CD14-positive monocyte (primary cell): ENCODE measurements at regions not wholly inside any gene's neighbourhood (a gene's known extent, or its start where the extent isn't known, plus 50 kb on each side); places are given as distances from the start of the nearest gene placed in this dataset.

Experiments
- DNase-seq, 3 donors: peaks; one replicate each; pipeline ENCODE4 v3.0.0-alpha.2; 2011 to 2022
- H2AFZ ChIP-seq: 2 replicates; pipeline ENCODE4 v1.6.0; 2012; ENCODE audit warnings: mild to moderate bottlenecking, low read depth, low read length, inconsistent platforms; ENCODE audit not compliant: insufficient read depth, poor library complexity, severe bottlenecking
- H3K27ac ChIP-seq, 2 donors: 1 replicate in 1 of 2; 2 replicates in 1 of 2; pipeline ENCODE4 v1.5.1; 2012 to 2013; ENCODE audit warnings: low read length in 2 of 2, control low read depth in 1 of 2, inconsistent platforms in 1 of 2, low read depth in 1 of 2, mild to moderate bottlenecking in 1 of 2
- H3K27me3 ChIP-seq, 2 donors: one replicate each; pipeline versions ENCODE4 v1.6.0 to v1.6.1; 2011 to 2013; ENCODE audit warnings: low read length in 2 of 2; ENCODE audit not compliant: control insufficient read depth in 2 of 2, insufficient read depth in 2 of 2
- H3K36me3 ChIP-seq, 2 donors: replicated peaks in 1 of 2; 1 replicate in 1 of 2; 2 replicates in 1 of 2; pipeline versions ENCODE4 v1.5.1 to v1.6.1; 2012 to 2013; ENCODE audit warnings: low read length in 2 of 2, control low read depth in 1 of 2, inconsistent platforms in 1 of 2, mild to moderate bottlenecking in 1 of 2; ENCODE audit not compliant: insufficient read depth in 2 of 2, control insufficient read depth in 1 of 2
- H3K4me1 ChIP-seq, 2 donors: 1 replicate in 1 of 2; 2 replicates in 1 of 2; pipeline versions ENCODE4 v1.5.1 to v1.6.1; 2012 to 2013; ENCODE audit warnings: low read length in 2 of 2, control low read depth in 1 of 2, inconsistent platforms in 1 of 2, mild to moderate bottlenecking in 1 of 2, moderate library complexity in 1 of 2; ENCODE audit not compliant: insufficient read depth in 2 of 2, control insufficient read depth in 1 of 2
- H3K4me2 ChIP-seq: replicated peaks from 2 replicates; pipeline ENCODE3; 2012; ENCODE audit warnings: low read length, moderate library complexity, mild to moderate bottlenecking; ENCODE audit not compliant: poor library complexity, severe bottlenecking; ENCODE audit errors: extremely low read depth
- H3K4me3 ChIP-seq, 3 experiments: fragments of 200-600 bp in 1 of 3; sonication (generic) in 1 of 3; replicated peaks in 1 of 3; 1 replicate in 2 of 3; 2 replicates in 1 of 3; pipeline ENCODE4 v1.5.1; 2011 to 2013; ENCODE audit warnings: low read length in 3 of 3, mild to moderate bottlenecking in 3 of 3, control low read depth in 2 of 3, low read depth in 2 of 3, inconsistent platforms in 1 of 3, moderate library complexity in 1 of 3
- H3K79me2 ChIP-seq: 2 replicates; pipeline ENCODE4 v1.6.0; 2012; ENCODE audit warnings: mild to moderate bottlenecking, control low read depth, inconsistent platforms, low read length, moderate library complexity; ENCODE audit not compliant: insufficient read depth
- H3K9ac ChIP-seq: 2 replicates; pipeline ENCODE4 v1.6.0; 2017; ENCODE audit warnings: low read length, mild to moderate bottlenecking; ENCODE audit not compliant: insufficient read depth, poor library complexity, severe bottlenecking
- H3K9me3 ChIP-seq, 2 donors: replicated peaks in 1 of 2; 1 replicate in 1 of 2; 2 replicates in 1 of 2; pipeline versions ENCODE4 v1.5.1 to v1.6.1; 2012 to 2013; ENCODE audit warnings: low read length in 2 of 2, control low read depth in 1 of 2; ENCODE audit not compliant: control insufficient read depth in 1 of 2, insufficient read depth in 1 of 2
- H4K20me1 ChIP-seq: 2 replicates; pipeline ENCODE4 v1.6.0; 2012; ENCODE audit warnings: mild to moderate bottlenecking, low read length, control low read depth, moderate library complexity; ENCODE audit not compliant: insufficient read depth
- H3K27ac Mint-ChIP-seq, 7 donors: one replicate each; pipeline ENCODE4 v1.8.0; 2020; ENCODE audit warnings: mild to moderate bottlenecking in 7 of 7, mixed read lengths in 7 of 7, moderate library complexity in 6 of 7, inconsistent platforms in 2 of 7
- H3K27me3 Mint-ChIP-seq, 3 donors: one replicate each; pipeline ENCODE4 v1.8.0; 2021 to 2022; ENCODE audit warnings: low read depth in 3 of 3, mild to moderate bottlenecking in 3 of 3, mixed read lengths in 3 of 3, moderate library complexity in 3 of 3, inconsistent platforms in 1 of 3
- H3K36me3 Mint-ChIP-seq, 2 donors: one replicate each; pipeline ENCODE4 v1.8.0; 2020; ENCODE audit warnings: mixed read lengths in 2 of 2, inconsistent platforms in 1 of 2, mild to moderate bottlenecking in 1 of 2
- H3K4me1 Mint-ChIP-seq: one replicate; pipeline ENCODE4 v1.8.0; 2020; ENCODE audit warnings: mild to moderate bottlenecking, mixed read lengths
- H3K4me3 Mint-ChIP-seq, 2 donors: one replicate each; pipeline ENCODE4 v1.8.0; 2020; ENCODE audit warnings: mild to moderate bottlenecking in 2 of 2, mixed read lengths in 2 of 2, moderate library complexity in 1 of 2
- H3K9me3 Mint-ChIP-seq, 7 donors: one replicate each; pipeline ENCODE4 v1.8.0; 2020 to 2022; ENCODE audit warnings: mixed read lengths in 7 of 7, mild to moderate bottlenecking in 6 of 7, moderate library complexity in 6 of 7, inconsistent platforms in 2 of 7
- WGBS: methylation state at CpG from one replicate; pipeline ENCODE4 v1.1.5; 2013; ENCODE audit warnings: missing lambda C conversion rate; ENCODE audit not compliant: insufficient coverage; 5-methylcytosine and 5-hydroxymethylcytosine counted together
- intact Hi-C, 2 donors: fragments of 100-400 bp; cut with micrococcal nuclease; formaldehyde crosslinking; loops; one replicate each; pipeline versions ENCODE4 v1.15.0 to v1.15.1; 2023
- TF ChIP-seq, protein P1 (sequence below): fragments of 200-600 bp; IDR thresholded peaks from one replicate; pipeline ENCODE4 v1.8.0; 2022; ENCODE audit warnings: antibody characterized with exemption, mild to moderate bottlenecking

DNA sequence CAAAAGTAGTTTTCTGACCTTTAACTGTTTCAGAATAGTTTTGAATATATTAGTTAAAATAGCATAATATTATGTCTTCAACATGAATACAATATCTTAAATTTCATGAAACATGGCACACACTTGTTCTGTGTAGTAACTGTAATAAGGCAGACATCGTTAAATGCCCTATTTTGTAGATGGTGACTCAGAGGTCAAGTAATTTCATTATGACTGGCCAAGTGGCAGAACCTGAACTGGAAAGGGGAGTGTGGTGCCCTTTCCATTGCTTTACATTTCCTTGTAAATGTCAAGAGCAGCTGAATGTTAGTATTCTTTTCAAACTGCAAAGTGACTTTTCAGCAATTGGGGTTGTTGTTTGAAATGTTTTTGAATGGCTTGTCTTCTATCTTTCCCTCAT is 201.2 kb upstream of the CDKN2B start:
- TF ChIP-seq, protein P1, sequence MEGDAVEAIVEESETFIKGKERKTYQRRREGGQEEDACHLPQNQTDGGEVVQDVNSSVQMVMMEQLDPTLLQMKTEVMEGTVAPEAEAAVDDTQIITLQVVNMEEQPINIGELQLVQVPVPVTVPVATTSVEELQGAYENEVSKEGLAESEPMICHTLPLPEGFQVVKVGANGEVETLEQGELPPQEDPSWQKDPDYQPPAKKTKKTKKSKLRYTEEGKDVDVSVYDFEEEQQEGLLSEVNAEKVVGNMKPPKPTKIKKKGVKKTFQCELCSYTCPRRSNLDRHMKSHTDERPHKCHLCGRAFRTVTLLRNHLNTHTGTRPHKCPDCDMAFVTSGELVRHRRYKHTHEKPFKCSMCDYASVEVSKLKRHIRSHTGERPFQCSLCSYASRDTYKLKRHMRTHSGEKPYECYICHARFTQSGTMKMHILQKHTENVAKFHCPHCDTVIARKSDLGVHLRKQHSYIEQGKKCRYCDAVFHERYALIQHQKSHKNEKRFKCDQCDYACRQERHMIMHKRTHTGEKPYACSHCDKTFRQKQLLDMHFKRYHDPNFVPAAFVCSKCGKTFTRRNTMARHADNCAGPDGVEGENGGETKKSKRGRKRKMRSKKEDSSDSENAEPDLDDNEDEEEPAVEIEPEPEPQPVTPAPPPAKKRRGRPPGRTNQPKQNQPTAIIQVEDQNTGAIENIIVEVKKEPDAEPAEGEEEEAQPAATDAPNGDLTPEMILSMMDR: no peak
- Histone ChIP-seq H4K20me1 (no peaks in the 10 kb centered on the region), H2AFZ (no peak overlapping the region), H3K4me1 (peaks cover 15 to 21% of the 10 kb centered on the region in 2 donors), H3K9ac (no peak overlapping the region), H3K27me3 (peaks cover 0 to 2% of the 10 kb centered on the region in 2 donors), H3K36me3 (no peaks in the 10 kb centered on the region), H3K79me2 (no peaks in the 10 kb centered on the region), H3K4me2 (no peak overlapping the region), H3K9me3 (no peaks in the 10 kb centered on the region), H3K27ac (no peak overlapping the region), H3K4me3 (no peak overlapping the region)
- Mint-ChIP-seq H3K4me3 (no peak overlapping the region), H3K36me3 (no peaks in the 10 kb centered on the region), H3K9me3 (no peaks in the 10 kb centered on the region), H3K4me1 (peaks cover 18% of the 10 kb centered on the region), H3K27ac (no peak overlapping the region), H3K27me3 (peaks cover 7 to 11% (median 9%) of the 10 kb centered on the region in 3 donors)
- DNase-seq: no peak
- no CpG with 5 or more reads among the region's 1 CpG for WGBS
- intact Hi-C loops: no loop called here

DNA sequence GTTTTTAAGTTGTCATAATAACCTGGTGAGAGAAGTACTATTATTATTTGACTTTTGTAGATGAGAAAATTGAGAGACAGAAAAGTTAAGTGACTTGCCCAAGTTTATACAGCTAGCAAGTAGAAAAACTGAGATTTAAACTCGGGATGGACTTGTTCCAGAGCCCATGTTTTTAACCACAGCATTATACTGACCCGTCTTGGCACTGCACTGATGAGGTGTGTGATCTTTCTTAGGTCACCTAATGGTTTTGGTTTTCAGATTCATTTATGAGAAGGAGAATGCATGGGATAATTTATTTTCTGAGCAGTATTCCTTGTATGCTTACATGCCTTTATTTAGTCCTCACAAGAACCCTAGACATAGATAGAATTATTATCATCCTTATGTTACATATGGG is 201.8 kb upstream of the CDKN2B start:
- no peaks in the 10 kb centered on the region for H3K79me2 ChIP-seq
- Mint-ChIP-seq H3K27ac (no peak overlapping the region), H3K27me3 (peaks cover 7 to 11% (median 9%) of the 10 kb centered on the region in 3 donors), H3K9me3 (no peaks in the 10 kb centered on the region), H3K4me3 (no peak overlapping the region), H3K4me1 (peaks cover 18% of the 10 kb centered on the region), H3K36me3 (no peaks in the 10 kb centered on the region)
- no peak overlapping the region for H2AFZ ChIP-seq
- H3K9me3 ChIP-seq: no peaks in the 10 kb centered on the region
- H3K4me1 ChIP-seq: peaks cover 15 to 21% of the 10 kb centered on the region in 2 donors
- intact Hi-C loops: no loop called here
- no peak overlapping the region for H3K9ac ChIP-seq
- H3K4me2 ChIP-seq: no peak overlapping the region
- H4K20me1 ChIP-seq: no peaks in the 10 kb centered on the region
- no peak overlapping the region for H3K27ac ChIP-seq
- no peaks in the 10 kb centered on the region for H3K36me3 ChIP-seq
- TF ChIP-seq, protein P1: no peak
- no CpG with 5 or more reads among the region's 2 CpGs for WGBS
- H3K4me3 ChIP-seq: no peak overlapping the region
- no peak for DNase-seq
- peaks cover 0 to 8% of the 10 kb centered on the region in 2 donors for H3K27me3 ChIP-seq
